Activated CD8-positive, alpha-beta T cell treated with anti-CD3 and anti-CD28 coated beads for 36 hours (primary cell): ENCODE measurements at regions not wholly inside any gene's neighbourhood (a gene's known extent, or its start where the extent isn't known, plus 50 kb on each side); places are given as distances from the start of the nearest gene placed in this dataset.
"Not testable (repeated sequence)": the region's sequence is repeated elsewhere in the genome, so short reads cannot be mapped to it uniquely, and the experiment has no call there.

Experiments
- ATAC-seq: fragments of 200-7000 bp; cut with Tn5 transposase; one replicate; pipeline ENCODE4 v1.10.0; 2021; ENCODE audit warnings: mild to moderate bottlenecking, moderate library complexity
- CTCF ChIA-PET: fragments of 350-600 bp; sonication (Branson Sonifier 250); formaldehyde crosslinking; loops from one replicate; lab custom pipeline; 2021; ENCODE audit warnings: antibody characterized with exemption; lab: Charles Lee
- POLR2A ChIA-PET: fragments of 350-600 bp; sonication (Branson Sonifier 250); formaldehyde crosslinking; loops from one replicate; lab custom pipeline; 2021; ENCODE audit warnings: antibody characterized with exemption; lab: Charles Lee
- DNase-seq: peaks from one replicate; pipeline ENCODE4 v3.0.0-alpha.2; 2020
- H3K27ac Mint-ChIP-seq: one replicate; pipeline ENCODE4 v1.8.0; 2021; ENCODE audit warnings: mild to moderate bottlenecking, mixed read lengths
- H3K27me3 Mint-ChIP-seq: one replicate; pipeline ENCODE4 v1.8.0; 2021; ENCODE audit warnings: mixed read lengths
- H3K36me3 Mint-ChIP-seq: one replicate; pipeline ENCODE4 v1.8.0; 2021; ENCODE audit warnings: low read depth, mixed read lengths
- H3K4me1 Mint-ChIP-seq: one replicate; pipeline ENCODE4 v1.8.0; 2021; ENCODE audit warnings: low read depth, mixed read lengths
- H3K4me3 Mint-ChIP-seq: one replicate; pipeline ENCODE4 v1.8.0; 2021; ENCODE audit warnings: mild to moderate bottlenecking, moderate library complexity, mixed read lengths
- H3K9me3 Mint-ChIP-seq: one replicate; pipeline ENCODE4 v1.8.0; 2021; ENCODE audit warnings: mixed read lengths
- CTCF ChIP-seq: fragments of 200-600 bp; IDR thresholded peaks from one replicate; pipeline ENCODE4 v1.8.0; 2022; ENCODE audit warnings: antibody characterized with exemption, mild to moderate bottlenecking
- intact Hi-C: fragments of 100-400 bp; cut with micrococcal nuclease; formaldehyde crosslinking; loops from one replicate; pipeline ENCODE4 v1.10.0; 2022

GRCh38 chrX:149420566-149420965, 84.5 kb downstream of the IDS start:
- H3K27me3 Mint-ChIP-seq, ATAC-seq, DNase-seq, CTCF ChIA-PET, H3K9me3 Mint-ChIP-seq, H3K36me3 Mint-ChIP-seq, H3K4me3 Mint-ChIP-seq, intact Hi-C loops, H3K27ac Mint-ChIP-seq, POLR2A ChIA-PET, H3K4me1 Mint-ChIP-seq: not testable (repeated sequence)

DNA sequence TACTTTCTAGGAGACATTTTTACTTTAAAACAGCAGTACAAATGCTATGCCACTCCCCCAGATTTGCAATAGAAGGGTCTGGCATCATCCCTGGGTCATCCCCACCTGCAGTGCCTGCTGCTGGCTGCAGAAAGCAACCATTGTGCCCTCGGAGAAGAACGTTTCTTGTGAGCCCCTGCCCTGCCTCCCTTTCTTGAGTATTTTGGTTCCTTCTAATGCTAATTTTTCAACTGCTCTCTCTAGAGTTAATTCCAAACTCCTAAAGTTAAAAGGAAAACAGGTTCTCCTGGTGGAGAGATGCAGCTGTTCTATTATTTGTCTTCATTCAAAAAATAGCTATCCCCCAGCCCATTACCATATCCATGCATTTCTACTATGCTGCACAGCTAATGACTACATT, 107.1 kb downstream of the IDS start:
- intact Hi-C loops: no loop called here
- ATAC-seq (no peak), DNase-seq (no peak)
- Mint-ChIP-seq H3K27ac (no peak overlapping the region), H3K4me1 (no peaks in the 10 kb centered on the region), H3K9me3 (peaks cover 3% of the 10 kb centered on the region), H3K36me3 (no peaks in the 10 kb centered on the region), H3K27me3 (no peaks in the 10 kb centered on the region), H3K4me3 (no peak overlapping the region)
- TF ChIP-seq CTCF: no peak
- ChIA-PET CTCF (no interaction called here), POLR2A (no interaction called here)

GRCh38 chrX:149392921-149393320, 112.2 kb downstream of the IDS start:
- no peaks in the 10 kb centered on the region for H3K4me1 Mint-ChIP-seq
- DNase-seq (no peak), ATAC-seq (no peak)
- H3K4me3 Mint-ChIP-seq: no peak overlapping the region
- H3K36me3 Mint-ChIP-seq: no peaks in the 10 kb centered on the region
- TF ChIP-seq CTCF: no peak
- H3K27me3 Mint-ChIP-seq: no peaks in the 10 kb centered on the region
- POLR2A ChIA-PET: no interaction called here
- no peak overlapping the region for H3K27ac Mint-ChIP-seq
- CTCF ChIA-PET: no interaction called here
- H3K9me3 Mint-ChIP-seq: peaks cover 3% of the 10 kb centered on the region
- intact Hi-C loops: no loop called here

- intact Hi-C loops: no loop called here
- ChIA-PET POLR2A (no interaction called here), CTCF (no interaction called here)
- H3K36me3 Mint-ChIP-seq: no peaks in the 10 kb centered on the region
- H3K4me3 Mint-ChIP-seq: no peak overlapping the region
- no peaks in the 10 kb centered on the region for H3K9me3 Mint-ChIP-seq
- H3K27ac Mint-ChIP-seq: no peak overlapping the region
- ATAC-seq (no peak), DNase-seq (no peak)
- H3K4me1 Mint-ChIP-seq: no peaks in the 10 kb centered on the region
- no peaks in the 10 kb centered on the region for H3K27me3 Mint-ChIP-seq
- TF ChIP-seq CTCF: no peak
These were observed 121.3 kb downstream of the IDS start for GRCh38 chrX:149383852-149384251.

- H3K36me3 Mint-ChIP-seq: no peaks in the 10 kb centered on the region
- no peaks in the 10 kb centered on the region for H3K9me3 Mint-ChIP-seq
- ChIA-PET POLR2A (no interaction called here), CTCF (no interaction called here)
- peaks cover 2% of the 10 kb centered on the region for H3K27me3 Mint-ChIP-seq
- H3K27ac Mint-ChIP-seq: no peak overlapping the region
- H3K4me3 Mint-ChIP-seq: no peak overlapping the region
- no peak for TF ChIP-seq CTCF
- DNase-seq (no peak), ATAC-seq (no peak)
- intact Hi-C loops: no loop called here
- no peaks in the 10 kb centered on the region for H3K4me1 Mint-ChIP-seq
These were observed 130.4 kb downstream of the IDS start for GRCh38 chrX:149374751-149375150.

- ATAC-seq (no peak), DNase-seq (no peak)
- intact Hi-C loops: no loop called here
- peaks cover 2% of the 10 kb centered on the region for H3K27me3 Mint-ChIP-seq
- H3K36me3 Mint-ChIP-seq: no peaks in the 10 kb centered on the region
- ChIA-PET POLR2A (no interaction called here), CTCF (no interaction called here)
- H3K4me1 Mint-ChIP-seq: no peaks in the 10 kb centered on the region
- no peak overlapping the region for H3K27ac Mint-ChIP-seq
- no peak overlapping the region for H3K4me3 Mint-ChIP-seq
- TF ChIP-seq CTCF: no peak
- no peaks in the 10 kb centered on the region for H3K9me3 Mint-ChIP-seq
These were observed 132.2 kb downstream of the IDS start for GRCh38 chrX:149372866-149373265.
